Muscle layer of duodenum (tissue), 2 donors: ENCODE measurements at regions not wholly inside any gene's neighbourhood (a gene's known extent, or its start where the extent isn't known, plus 50 kb on each side); places are given as distances from the start of the nearest gene placed in this dataset.
"Not testable (repeated sequence)": the region's sequence is repeated elsewhere in the genome, so short reads cannot be mapped to it uniquely, and the experiment has no call there.

Experiments
- H3K27ac ChIP-seq: one replicate; pipeline ENCODE4 v1.7.0; 2013; ENCODE audit warnings: mild to moderate bottlenecking, low read length
- H3K27me3 ChIP-seq: one replicate; pipeline ENCODE4 v1.7.0; 2013; ENCODE audit warnings: low read depth, mild to moderate bottlenecking, control low read depth, low read length
- H3K36me3 ChIP-seq, 2 donors: one replicate each; pipeline ENCODE4 v1.7.0; 2013; ENCODE audit warnings: low read length in 2 of 2, control low read depth in 1 of 2, mild to moderate bottlenecking in 1 of 2; ENCODE audit not compliant: insufficient read depth in 2 of 2, control insufficient read depth in 1 of 2
- H3K4me1 ChIP-seq, 2 donors: one replicate each; pipeline ENCODE4 v1.7.0; 2013; ENCODE audit warnings: low read length in 2 of 2, mild to moderate bottlenecking in 2 of 2, control low read depth in 1 of 2, moderate library complexity in 1 of 2; ENCODE audit not compliant: insufficient read depth in 2 of 2, control insufficient read depth in 1 of 2
- H3K4me3 ChIP-seq, 2 donors: one replicate each; pipeline ENCODE4 v1.7.0; 2013; ENCODE audit warnings: low read length in 2 of 2, low read depth in 1 of 2, mild to moderate bottlenecking in 1 of 2
- H3K9me3 ChIP-seq, 2 donors: one replicate each; pipeline ENCODE4 v1.7.0; 2013; ENCODE audit warnings: low read length in 2 of 2, control low read depth in 1 of 2, mild to moderate bottlenecking in 1 of 2; ENCODE audit not compliant: control insufficient read depth in 1 of 2
- donor health status: healthy.

DNA sequence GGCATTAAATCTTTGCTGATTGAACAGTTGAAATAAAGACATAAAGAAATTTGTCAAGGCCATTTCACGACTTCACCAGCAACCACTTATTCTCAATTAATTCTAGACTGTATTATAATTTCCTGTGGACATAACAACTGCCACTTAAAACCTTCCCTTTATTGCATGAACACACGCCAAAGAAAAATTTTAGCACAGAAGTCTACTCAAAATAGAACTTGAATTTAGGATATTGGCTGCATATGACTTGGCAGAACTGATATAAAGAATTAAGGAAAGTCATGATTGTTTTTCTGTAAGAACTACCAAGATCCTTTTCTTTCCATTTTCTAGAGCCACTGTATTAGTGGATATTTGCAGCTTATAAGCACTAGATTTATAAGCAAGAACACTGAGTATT lies 226.5 kb upstream of the AKR1E2 start:
- no peak overlapping the region for H3K27ac ChIP-seq
- H3K36me3 ChIP-seq: no peaks in the 10 kb centered on the region
- no peaks in the 10 kb centered on the region for H3K27me3 ChIP-seq
- no peak overlapping the region for H3K4me3 ChIP-seq
- no peaks in the 10 kb centered on the region for H3K9me3 ChIP-seq
- H3K4me1 ChIP-seq: no peaks in the 10 kb centered on the region

DNA sequence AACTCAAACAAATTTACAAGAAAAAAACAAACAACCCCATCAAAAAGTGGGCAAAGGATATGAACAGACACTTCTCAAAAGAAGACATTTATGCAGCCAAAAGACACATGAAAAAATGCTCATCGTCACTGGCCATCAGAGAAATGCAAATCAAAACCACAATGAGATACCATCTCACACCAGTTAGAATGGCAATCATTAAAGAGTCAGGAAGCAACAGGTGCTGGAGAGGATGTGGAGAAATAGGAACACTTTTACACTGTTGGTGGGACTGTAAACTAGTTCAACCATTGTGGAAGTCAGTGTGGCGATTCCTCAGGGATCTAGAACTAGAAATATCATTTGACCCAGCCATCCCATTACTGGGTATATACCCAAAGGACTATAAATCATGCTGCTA lies 228.1 kb upstream of the AKR1E2 start:
- H3K27me3 ChIP-seq, H3K4me3 ChIP-seq, H3K27ac ChIP-seq, H3K4me1 ChIP-seq, H3K9me3 ChIP-seq, H3K36me3 ChIP-seq: not testable (repeated sequence)

DNA sequence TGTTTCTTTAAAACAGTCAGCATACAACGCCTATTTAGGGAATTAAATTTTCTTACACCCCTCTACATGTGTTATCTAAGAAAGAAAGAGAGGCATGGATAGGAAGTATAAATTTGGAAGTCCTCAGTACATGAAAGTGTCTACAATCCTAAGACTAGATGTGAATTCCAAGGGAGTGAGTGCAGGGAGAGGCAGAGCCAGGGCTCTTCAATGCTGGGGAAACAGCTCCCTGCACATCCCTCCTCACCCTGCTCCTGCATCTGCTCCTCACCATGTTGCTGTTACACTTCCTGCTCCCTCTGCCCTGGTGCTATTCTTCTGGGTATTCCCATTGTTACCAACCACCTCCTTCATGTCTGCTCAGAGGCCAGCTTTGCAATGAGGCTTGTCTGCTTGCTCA lies 229.1 kb upstream of the AKR1E2 start:
- Histone ChIP-seq H3K4me1 (no peaks in the 10 kb centered on the region), H3K36me3 (no peaks in the 10 kb centered on the region), H3K27me3 (no peaks in the 10 kb centered on the region), H3K9me3 (no peaks in the 10 kb centered on the region), H3K27ac (no peak overlapping the region), H3K4me3 (no peak overlapping the region)

- H3K9me3 ChIP-seq: no peaks in the 10 kb centered on the region
- H3K4me3 ChIP-seq: no peak overlapping the region
- H3K27ac ChIP-seq: no peak overlapping the region
- H3K4me1 ChIP-seq: no peaks in the 10 kb centered on the region
- H3K27me3 ChIP-seq: no peaks in the 10 kb centered on the region
- H3K36me3 ChIP-seq: no peaks in the 10 kb centered on the region
Measured at GRCh38 chr10:4595719-4596319, 230.2 kb upstream of the AKR1E2 start.

- Histone ChIP-seq H3K36me3 (no peaks in the 10 kb centered on the region), H3K9me3 (no peaks in the 10 kb centered on the region), H3K27ac (no peak overlapping the region), H3K4me3 (no peak overlapping the region), H3K27me3 (no peaks in the 10 kb centered on the region), H3K4me1 (peaks cover 0 to 3% of the 10 kb centered on the region in 2 donors)
Measured at GRCh38 chr10:4590807-4591206, 235.2 kb upstream of the AKR1E2 start.

- Histone ChIP-seq H3K4me1 (peaks cover 0 to 3% of the 10 kb centered on the region in 2 donors), H3K4me3 (no peak overlapping the region), H3K27me3 (no peaks in the 10 kb centered on the region), H3K36me3 (no peaks in the 10 kb centered on the region), H3K27ac (no peak overlapping the region), H3K9me3 (no peaks in the 10 kb centered on the region)
Measured at GRCh38 chr10:4588824-4589223, 237.2 kb upstream of the AKR1E2 start.

- Histone ChIP-seq H3K9me3 (no peaks in the 10 kb centered on the region), H3K4me3 (no peak overlapping the region), H3K27ac (no peak overlapping the region), H3K36me3 (no peaks in the 10 kb centered on the region), H3K27me3 (no peaks in the 10 kb centered on the region), H3K4me1 (peaks cover 0 to 3% of the 10 kb centered on the region in 2 donors)
Measured at GRCh38 chr10:4587466-4587865, 238.5 kb upstream of the AKR1E2 start.

GRCh38 chr10:4586776-4587175 lies 239.2 kb upstream of the AKR1E2 start:
- Histone ChIP-seq H3K4me3 (no peak overlapping the region), H3K27me3 (no peaks in the 10 kb centered on the region), H3K9me3 (no peaks in the 10 kb centered on the region), H3K27ac (no peak overlapping the region), H3K4me1 (peaks cover 0 to 3% of the 10 kb centered on the region in 2 donors), H3K36me3 (no peaks in the 10 kb centered on the region)

- H3K27ac ChIP-seq: no peak overlapping the region
- H3K9me3 ChIP-seq: no peaks in the 10 kb centered on the region
- no peaks in the 10 kb centered on the region for H3K4me1 ChIP-seq
- no peaks in the 10 kb centered on the region for H3K36me3 ChIP-seq
- H3K4me3 ChIP-seq: no peak overlapping the region
- no peaks in the 10 kb centered on the region for H3K27me3 ChIP-seq
Measured at GRCh38 chr10:4581929-4582328, 244.1 kb upstream of the AKR1E2 start.

DNA sequence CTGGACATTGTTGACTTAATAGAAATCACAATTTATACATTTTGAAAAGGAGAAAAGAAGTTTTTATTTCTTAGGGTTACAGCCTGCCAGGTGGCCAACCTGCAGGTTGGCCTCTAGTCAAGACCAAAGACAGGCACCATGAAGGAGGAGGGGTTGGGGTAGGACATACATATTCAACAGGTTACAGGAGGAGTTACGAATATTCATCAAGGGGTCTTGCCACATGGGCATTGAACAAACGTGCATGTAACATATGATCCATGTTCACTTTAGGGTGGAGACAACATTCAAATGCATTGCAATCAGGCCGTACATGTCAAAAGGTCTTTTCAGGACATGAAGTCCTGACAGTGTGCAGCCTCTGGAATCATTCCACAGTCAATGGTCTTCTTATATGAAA lies 246.2 kb upstream of the AKR1E2 start:
- H3K4me3 ChIP-seq: no peak overlapping the region
- no peaks in the 10 kb centered on the region for H3K27me3 ChIP-seq
- H3K4me1 ChIP-seq: no peaks in the 10 kb centered on the region
- H3K36me3 ChIP-seq: no peaks in the 10 kb centered on the region
- H3K9me3 ChIP-seq: no peaks in the 10 kb centered on the region
- no peak overlapping the region for H3K27ac ChIP-seq

GRCh38 chr10:4576206-4576605 lies 249.8 kb upstream of the AKR1E2 start:
- no peaks in the 10 kb centered on the region for H3K9me3 ChIP-seq
- H3K4me3 ChIP-seq: no peak overlapping the region
- no peaks in the 10 kb centered on the region for H3K27me3 ChIP-seq
- no peaks in the 10 kb centered on the region for H3K36me3 ChIP-seq
- no peak overlapping the region for H3K27ac ChIP-seq
- no peaks in the 10 kb centered on the region for H3K4me1 ChIP-seq

DNA sequence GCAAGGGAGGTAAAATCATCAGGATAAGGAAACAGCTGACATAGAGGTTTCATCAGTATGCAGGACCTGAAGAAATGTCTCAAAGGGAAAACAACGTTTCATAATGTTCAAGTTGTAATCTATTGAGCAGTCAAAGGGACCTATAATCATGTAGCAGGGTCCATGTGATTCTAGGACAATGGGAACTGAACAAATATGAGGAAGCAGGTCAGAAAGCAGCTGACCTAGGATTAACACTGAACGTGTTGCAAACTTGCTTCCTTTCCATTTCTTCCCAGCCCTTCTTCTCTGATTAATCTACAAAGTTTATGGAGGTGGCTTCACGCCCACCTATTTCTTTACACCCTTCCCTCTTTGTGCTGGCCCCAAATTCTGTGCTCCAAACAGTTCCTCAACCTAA lies 256.9 kb upstream of the AKR1E2 start:
- no peak overlapping the region for H3K4me3 ChIP-seq
- H3K27ac ChIP-seq: no peak overlapping the region
- no peaks in the 10 kb centered on the region for H3K4me1 ChIP-seq
- no peaks in the 10 kb centered on the region for H3K36me3 ChIP-seq
- no peaks in the 10 kb centered on the region for H3K9me3 ChIP-seq
- H3K27me3 ChIP-seq: no peaks in the 10 kb centered on the region
